Activated CD4-positive, CD25-positive, alpha-beta regulatory T cell treated with anti-CD3 and anti-CD28 coated beads, Interleukin-2, amount 50 U/mL, for 72 hours (primary cell): ENCODE measurements at regions not wholly inside any gene's neighbourhood (a gene's known extent, or its start where the extent isn't known, plus 50 kb on each side); places are given as distances from the start of the nearest gene placed in this dataset.

Experiments
- DNase-seq: peaks from one replicate; pipeline ENCODE4 v3.0.0; 2021

- no peak for DNase-seq
Measured at GRCh38 chr16:72444696-72445095, 272.7 kb upstream of the PMFBP1 start.

DNA sequence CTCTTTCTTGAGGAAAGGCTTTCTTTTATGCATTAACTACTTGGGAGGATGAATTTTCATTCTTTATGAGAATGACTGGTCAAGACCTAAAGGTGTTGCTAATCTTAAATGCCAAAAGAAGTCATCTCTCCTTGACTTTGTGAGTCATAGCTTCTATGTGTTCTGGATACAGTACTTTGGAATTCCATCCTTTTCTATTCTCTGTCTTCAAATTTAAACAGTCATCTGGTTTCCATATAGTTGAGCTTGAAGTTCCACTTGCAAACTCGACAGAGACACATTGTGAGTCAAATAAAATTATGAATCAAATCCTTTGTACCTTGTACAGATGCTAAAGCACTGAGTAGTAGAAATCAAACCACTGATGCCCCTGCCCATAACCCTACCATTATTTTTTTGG lies 271.9 kb upstream of the PMFBP1 start:
- DNase-seq: no peak

- DNase-seq: no peak
Measured at GRCh38 chr16:72442385-72443158, 270.6 kb upstream of the PMFBP1 start.

- no peak for DNase-seq
Measured at GRCh38 chr16:72437891-72438290, 265.9 kb upstream of the PMFBP1 start.

DNA sequence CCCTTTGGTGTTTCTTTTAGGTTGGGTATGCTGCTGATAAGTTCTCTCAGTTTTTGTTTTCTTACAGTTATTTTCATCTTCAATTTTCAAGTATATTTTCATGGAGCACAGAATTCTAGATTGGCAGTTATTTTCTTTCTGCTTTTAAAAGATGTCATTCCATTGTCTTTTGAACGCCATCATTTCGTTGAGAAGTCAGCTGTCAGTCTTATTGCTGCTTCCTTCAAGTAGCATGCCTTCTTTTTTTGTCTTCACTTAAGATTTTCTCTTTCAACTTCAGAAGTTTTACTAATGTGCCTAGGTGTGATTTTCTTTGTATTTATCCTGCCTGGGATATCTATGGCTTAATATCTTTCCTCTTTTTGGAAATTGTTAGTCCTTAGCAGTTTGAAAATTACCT lies 262.2 kb upstream of the PMFBP1 start:
- no peak for DNase-seq

GRCh38 chr16:72430121-72430520 lies 258.2 kb upstream of the PMFBP1 start:
- no peak for DNase-seq

- no peak for DNase-seq
Measured at GRCh38 chr16:72429671-72430081, 257.7 kb upstream of the PMFBP1 start.

DNA sequence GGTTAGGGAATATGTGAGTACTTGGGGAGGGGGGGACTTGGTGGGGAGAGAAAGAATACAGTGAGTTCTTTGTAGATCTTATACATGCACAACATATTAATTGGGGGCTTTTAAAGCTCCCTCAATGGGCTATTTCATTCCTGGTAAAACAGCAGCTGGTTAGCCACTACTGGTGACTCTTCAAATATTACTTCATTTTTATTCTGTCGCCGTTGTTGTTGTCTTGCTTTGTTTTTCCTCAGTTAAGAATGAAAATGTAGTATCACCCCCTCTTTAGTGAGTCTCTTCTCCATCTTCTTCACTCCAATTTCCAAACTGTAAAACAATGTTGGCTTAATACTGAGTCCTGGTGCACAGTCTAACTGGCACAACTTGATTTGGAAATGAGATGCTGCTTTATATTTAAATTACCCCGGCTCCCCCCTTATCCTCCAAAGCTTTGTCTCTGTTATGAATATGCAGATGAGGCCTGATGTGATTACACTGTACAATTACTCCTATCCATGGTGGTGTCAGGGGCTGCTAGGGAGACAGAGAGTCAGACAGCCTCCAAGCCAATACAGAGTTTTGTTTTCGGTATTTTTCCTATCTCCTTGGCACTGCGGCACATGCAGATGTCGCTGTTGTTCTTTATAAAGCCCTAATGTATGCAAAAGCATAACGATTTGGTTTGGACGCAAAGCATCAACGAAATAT lies 256.9 kb upstream of the PMFBP1 start:
- DNase-seq: no peak

- DNase-seq: no peak
Measured at GRCh38 chr16:72427783-72428331, 255.9 kb upstream of the PMFBP1 start.

GRCh38 chr16:72427051-72427782 lies 255.3 kb upstream of the PMFBP1 start:
- DNase-seq: no peak

DNA sequence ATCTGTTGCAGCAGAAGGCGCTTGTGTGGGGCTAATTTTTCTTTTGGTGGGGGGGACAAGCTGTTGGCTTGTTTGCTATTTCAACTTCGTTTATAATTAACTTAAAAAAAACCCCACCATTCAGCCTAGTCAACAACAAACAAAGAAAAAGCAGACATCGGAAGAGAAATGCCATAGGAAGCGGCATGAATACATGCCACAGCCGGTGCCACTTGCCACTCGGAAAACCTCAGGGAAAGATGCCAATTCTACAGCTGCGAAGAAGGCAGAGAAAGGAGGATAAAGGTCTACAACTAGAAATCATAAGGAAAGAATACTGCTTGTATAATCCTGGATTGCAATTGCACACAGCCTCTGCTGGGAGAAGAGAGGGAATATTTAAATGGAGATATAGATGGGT lies 254.4 kb upstream of the PMFBP1 start:
- DNase-seq: no peak

DNA sequence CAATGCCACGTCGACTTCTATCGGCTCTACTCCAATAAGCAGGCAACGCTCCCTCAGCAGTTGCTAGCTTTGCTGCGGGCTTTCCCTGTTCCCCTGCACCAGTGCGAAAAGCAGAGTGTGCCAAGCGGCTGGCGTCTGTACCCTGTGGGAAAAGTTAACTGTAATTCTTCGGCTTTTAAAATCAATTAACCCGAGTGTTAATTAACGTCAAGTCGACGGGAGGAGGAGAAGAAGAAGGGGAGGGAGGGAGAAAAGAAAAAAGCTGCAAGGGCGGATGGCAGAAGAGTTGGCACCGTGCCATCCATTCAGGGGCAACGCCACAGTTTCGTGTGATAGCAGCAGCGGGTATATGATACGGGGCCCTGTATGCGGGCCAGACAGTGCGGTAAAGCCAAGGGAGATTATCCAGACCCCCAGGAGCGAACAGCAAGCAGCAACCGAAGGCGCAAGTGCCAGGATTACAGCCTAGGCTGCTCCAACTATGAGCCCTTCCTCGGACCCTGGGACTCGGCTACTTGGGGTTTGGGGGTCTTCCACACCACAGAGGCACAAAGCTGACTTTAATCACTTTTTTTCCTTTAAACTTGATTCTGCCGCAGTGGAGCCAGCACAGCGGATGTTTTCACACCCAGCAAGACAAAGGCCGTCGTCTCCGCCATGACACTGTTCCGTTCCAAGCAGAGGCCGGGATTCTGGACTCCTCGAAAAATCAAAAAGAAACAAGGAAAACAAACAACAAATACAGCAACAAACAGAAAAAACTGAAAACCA lies 253.8 kb upstream of the PMFBP1 start:
- no peak for DNase-seq

DNA sequence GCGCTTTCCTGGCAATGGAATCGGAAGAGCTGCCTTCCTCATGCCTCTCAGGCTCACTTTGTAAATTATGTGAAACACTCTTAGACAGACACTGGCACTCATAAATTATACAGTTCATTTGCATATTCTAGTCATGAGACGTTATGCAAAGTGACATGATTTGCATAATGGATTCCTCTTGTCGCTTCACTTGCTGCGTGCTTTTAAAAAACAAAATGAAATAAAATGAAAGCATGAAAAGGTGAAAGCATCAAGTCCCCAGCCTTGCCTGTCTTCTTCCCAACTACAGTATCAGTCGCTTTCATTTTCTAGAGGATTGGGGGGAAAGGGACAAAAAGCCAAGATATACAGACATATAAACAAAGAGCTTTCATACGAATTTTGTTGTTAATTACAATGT lies 252.8 kb upstream of the PMFBP1 start:
- no peak for DNase-seq

- DNase-seq: no peak
Measured at GRCh38 chr16:72422308-72422897, 250.4 kb upstream of the PMFBP1 start.

DNA sequence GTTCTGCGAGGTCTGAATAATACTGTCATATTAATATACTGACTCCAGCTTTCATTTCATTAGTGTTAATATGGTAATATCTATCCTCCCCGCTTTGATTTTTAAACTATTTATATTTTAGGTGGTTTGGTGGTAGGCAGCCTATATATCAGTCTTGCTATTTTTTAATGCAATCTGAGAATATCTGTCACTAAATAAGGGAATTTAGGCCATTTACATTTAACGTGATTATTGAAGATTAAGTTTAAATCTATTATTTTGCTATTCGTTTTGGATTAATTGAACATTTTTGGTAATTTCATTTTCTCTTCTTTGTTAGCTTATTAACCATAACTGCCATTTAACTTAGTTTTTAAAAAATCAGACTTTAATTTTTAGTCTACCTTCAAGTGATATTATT lies 247.7 kb upstream of the PMFBP1 start:
- DNase-seq: no peak

- no peak for DNase-seq
Measured at GRCh38 chr16:72415379-72415778, 243.4 kb upstream of the PMFBP1 start.

GRCh38 chr16:72410492-72410891 lies 238.5 kb upstream of the PMFBP1 start:
- DNase-seq: no peak

- DNase-seq: no peak
Measured at GRCh38 chr16:72409423-72409822, 237.5 kb upstream of the PMFBP1 start.

GRCh38 chr16:72406390-72406789 lies 234.4 kb upstream of the PMFBP1 start:
- DNase-seq: no peak

GRCh38 chr16:72404299-72404698 lies 232.3 kb upstream of the PMFBP1 start:
- no peak for DNase-seq

DNA sequence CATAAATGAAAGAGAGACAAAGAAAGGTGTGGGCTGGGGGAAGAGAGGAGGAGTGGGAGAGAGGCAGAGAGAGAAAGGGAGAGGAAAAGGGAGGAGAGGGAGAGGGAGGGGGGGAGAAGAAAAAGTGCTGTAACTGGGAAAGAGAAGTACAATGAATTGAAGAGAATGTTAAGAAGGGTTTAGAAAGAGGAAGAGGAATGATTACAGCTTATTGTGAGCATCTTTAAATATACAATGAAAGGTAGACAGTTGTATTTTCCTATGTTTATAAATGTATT lies 229.1 kb upstream of the PMFBP1 start:
- DNase-seq: no peak

DNA sequence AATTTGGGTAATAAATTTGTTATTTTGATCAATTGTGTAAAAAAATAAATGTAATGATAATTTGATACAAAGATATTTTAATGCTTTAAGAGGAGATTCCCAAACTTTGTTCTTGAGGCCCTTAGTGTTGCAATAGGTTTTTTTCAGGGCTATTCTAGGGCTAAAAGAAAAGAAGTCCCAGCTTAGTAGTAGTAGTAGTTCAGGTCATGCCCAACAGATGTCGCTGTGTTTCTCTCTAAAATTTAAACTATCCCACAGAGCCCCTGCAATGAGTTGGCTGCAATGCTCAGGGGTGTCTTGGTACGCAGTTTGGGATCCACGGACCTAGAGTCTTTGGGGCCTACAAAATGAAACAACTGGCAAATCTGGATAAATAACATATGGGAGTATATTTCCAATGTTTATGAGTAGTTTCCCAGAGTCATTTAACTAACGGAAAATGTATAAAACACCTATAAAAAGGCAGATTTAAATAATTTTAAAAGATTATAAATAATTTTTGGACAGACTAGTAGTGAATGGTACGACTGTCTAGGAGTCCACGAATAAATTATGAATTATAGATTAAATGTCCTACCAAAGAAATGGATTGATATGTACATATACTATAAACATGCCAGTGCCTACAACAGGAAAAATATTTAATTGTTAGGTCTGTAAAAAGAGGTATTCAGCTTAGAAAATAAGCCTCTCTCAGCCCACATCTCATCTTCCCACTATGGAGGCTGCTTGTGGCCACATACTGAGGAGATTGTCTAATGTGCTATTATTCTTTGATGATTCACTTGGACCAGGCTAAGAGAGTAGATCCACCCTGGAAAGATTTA lies 228.5 kb upstream of the PMFBP1 start:
- DNase-seq: no peak
